ENCODE measurements at regions not wholly inside any gene's neighbourhood (a gene's known extent, or its start where the extent isn't known, plus 50 kb on each side); places are given as distances from the start of the nearest gene placed in this dataset.
"Not testable (repeated sequence)": the region's sequence is repeated elsewhere in the genome, so short reads cannot be mapped to it uniquely, and the experiment has no call there.

DNA sequence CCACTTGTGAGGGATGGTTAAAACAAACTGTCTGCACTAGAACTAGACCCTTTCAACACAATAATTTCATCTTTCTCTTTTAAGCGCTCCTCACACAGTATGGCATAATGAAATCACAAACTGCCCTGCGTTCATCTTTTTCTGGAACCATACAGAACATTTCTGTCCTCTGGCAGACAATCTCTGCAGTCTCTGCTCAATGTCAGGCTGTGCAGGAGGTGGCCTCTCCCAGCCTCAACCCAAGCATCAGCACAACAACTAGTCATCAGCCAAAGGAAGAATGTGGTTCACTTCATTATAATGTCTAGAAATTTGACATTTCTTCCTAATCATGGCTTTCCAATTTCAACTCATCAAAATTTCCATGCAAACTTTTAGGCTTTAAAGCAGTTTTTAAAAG lies 125.1 kb upstream of the STARD13 start:
- TF ChIP-seq POLR2A (IDR thresholded peaks at IDR 0.05): no peak
- TF ChIP-seq, protein P1, sequence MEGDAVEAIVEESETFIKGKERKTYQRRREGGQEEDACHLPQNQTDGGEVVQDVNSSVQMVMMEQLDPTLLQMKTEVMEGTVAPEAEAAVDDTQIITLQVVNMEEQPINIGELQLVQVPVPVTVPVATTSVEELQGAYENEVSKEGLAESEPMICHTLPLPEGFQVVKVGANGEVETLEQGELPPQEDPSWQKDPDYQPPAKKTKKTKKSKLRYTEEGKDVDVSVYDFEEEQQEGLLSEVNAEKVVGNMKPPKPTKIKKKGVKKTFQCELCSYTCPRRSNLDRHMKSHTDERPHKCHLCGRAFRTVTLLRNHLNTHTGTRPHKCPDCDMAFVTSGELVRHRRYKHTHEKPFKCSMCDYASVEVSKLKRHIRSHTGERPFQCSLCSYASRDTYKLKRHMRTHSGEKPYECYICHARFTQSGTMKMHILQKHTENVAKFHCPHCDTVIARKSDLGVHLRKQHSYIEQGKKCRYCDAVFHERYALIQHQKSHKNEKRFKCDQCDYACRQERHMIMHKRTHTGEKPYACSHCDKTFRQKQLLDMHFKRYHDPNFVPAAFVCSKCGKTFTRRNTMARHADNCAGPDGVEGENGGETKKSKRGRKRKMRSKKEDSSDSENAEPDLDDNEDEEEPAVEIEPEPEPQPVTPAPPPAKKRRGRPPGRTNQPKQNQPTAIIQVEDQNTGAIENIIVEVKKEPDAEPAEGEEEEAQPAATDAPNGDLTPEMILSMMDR (IDR thresholded peaks at IDR 0.05): no peak
- H3K27ac ChIP-seq: no peak overlapping the region

DNA sequence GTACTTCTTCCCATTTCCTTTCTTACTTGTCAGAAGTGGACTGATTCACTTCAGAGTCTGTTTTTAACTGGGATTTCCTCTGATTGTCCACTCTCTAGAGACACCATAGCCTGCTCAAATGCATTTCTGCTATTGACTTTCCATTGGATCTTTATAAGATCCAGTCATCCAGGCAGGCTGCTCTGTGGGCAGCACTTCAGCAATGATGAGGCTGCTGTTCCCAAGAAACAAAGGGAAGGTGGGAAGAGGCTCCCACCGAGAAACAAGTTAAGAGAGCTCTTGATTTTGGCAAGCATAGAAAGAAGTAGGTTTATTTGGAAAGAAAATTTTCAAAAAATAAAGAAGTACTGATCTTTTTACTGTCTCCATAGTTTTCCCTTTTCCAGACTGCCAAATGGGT lies 125.8 kb upstream of the STARD13 start:
- no peak for DNase-seq
- intact Hi-C loops (cut with DNase I; ENCODE audit: low total_unique reads): no loop called here
- H3K4me1 ChIP-seq: no peaks in the 10 kb centered on the region
- no peaks in the 10 kb centered on the region for H3K27me3 ChIP-seq
- H3K4me3 ChIP-seq: no peak overlapping the region
- TF ChIP-seq POLR2A (IDR thresholded peaks at IDR 0.05): no peak
- TF ChIP-seq, protein P1 (IDR thresholded peaks at IDR 0.05): no peak
- no peak overlapping the region for H3K27ac ChIP-seq
- H3K9me3 ChIP-seq: no peaks in the 10 kb centered on the region
- H3K36me3 ChIP-seq: no peaks in the 10 kb centered on the region

More for the DNA sequence above, 125.1 kb upstream of the STARD13 start:
- Histone ChIP-seq H3K9me3 (no peaks in the 10 kb centered on the region), H3K27me3 (no peaks in the 10 kb centered on the region), H3K4me3 (no peak overlapping the region), H3K36me3 (no peaks in the 10 kb centered on the region), H3K4me1 (no peaks in the 10 kb centered on the region)
- DNase-seq: no peak
- intact Hi-C loops (cut with DNase I; ENCODE audit: low total_unique reads): no loop called here

DNA sequence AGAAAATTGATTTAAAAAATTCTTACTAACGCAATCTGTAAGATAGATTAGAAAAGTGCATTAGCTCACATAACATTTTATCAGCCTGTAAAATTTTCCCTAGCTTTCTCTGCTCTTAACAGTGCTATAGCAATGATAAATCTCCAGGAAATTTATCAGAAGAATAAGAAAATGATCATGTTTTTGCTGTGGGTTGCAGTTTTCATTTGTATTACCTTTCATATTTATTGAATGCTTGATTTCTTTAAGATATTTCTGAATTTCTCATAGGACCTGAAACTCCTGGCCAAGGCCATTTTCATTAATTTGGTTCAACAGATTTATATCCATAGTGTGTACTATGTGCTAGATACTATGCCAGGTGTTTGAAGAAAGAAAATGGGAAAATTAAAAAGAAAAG lies 130.3 kb upstream of the STARD13 start:
- H3K4me1 ChIP-seq: no peaks in the 10 kb centered on the region
- H3K27me3 ChIP-seq: no peaks in the 10 kb centered on the region
- no peaks in the 10 kb centered on the region for H3K9me3 ChIP-seq
- no peak for DNase-seq
- TF ChIP-seq, protein P1 (IDR thresholded peaks at IDR 0.05): no peak
- TF ChIP-seq POLR2A (IDR thresholded peaks at IDR 0.05): no peak
- intact Hi-C loops (cut with DNase I; ENCODE audit: low total_unique reads): no loop called here
- no peaks in the 10 kb centered on the region for H3K36me3 ChIP-seq
- H3K4me3 ChIP-seq: no peak overlapping the region
- H3K27ac ChIP-seq: no peak overlapping the region

GRCh38 chr13:33418224-33418953 lies 132.8 kb upstream of the STARD13 start:
- H3K4me3 ChIP-seq; intact Hi-C loops (cut with DNase I; ENCODE audit: low total_unique reads); H3K27me3 ChIP-seq; H3K27ac ChIP-seq; H3K36me3 ChIP-seq; H3K9me3 ChIP-seq; DNase-seq; H3K4me1 ChIP-seq: not testable (repeated sequence)

- H3K36me3 ChIP-seq; H3K27me3 ChIP-seq; H3K4me3 ChIP-seq; DNase-seq; H3K9me3 ChIP-seq; H3K4me1 ChIP-seq; intact Hi-C loops (cut with DNase I; ENCODE audit: low total_unique reads); H3K27ac ChIP-seq: not testable (repeated sequence)
These were observed 134.6 kb upstream of the STARD13 start for GRCh38 chr13:33420117-33420516.

DNA sequence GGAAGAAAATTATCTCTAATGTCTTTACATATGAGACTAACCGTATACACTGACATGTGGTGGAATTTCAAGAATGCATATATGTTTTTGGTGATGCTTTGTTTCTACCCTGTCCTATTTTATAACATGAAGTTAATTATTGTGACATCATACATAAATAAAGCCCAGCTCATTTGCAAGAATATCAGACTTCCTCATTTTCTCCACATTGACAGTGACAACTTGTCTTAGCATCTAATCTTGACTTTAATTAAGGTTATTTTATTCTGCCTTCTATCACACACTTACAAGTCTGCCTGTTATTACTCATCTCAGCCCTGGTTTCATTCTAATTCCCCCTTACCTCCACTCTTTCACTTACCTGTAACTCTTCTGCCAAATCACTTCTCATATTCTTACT lies 140.6 kb upstream of the STARD13 start:
- TF ChIP-seq, protein P1 (IDR thresholded peaks at IDR 0.05): no peak
- no peak for TF ChIP-seq POLR2A (IDR thresholded peaks at IDR 0.05)
- Histone ChIP-seq H3K4me3 (no peak overlapping the region), H3K4me1 (no peaks in the 10 kb centered on the region), H3K27ac (no peak overlapping the region), H3K27me3 (no peaks in the 10 kb centered on the region), H3K9me3 (no peaks in the 10 kb centered on the region), H3K36me3 (no peaks in the 10 kb centered on the region)
- DNase-seq: no peak
- intact Hi-C loops (cut with DNase I; ENCODE audit: low total_unique reads): no loop called here

All from uterus (tissue), 3 donors.